HG03439 (cell line): ENCODE measurements at regions not wholly inside any gene's neighbourhood (a gene's known extent, or its start where the extent isn't known, plus 50 kb on each side); places are given as distances from the start of the nearest gene placed in this dataset.
A peak's percentile ranks its signal among the peaks of the same experiment; 100 is the strongest.

ENCODE experiments used
- ATAC-seq: cut with Tn5 transposase; IDR thresholded peaks from one replicate; pipeline ENCODE4 v1.9.1; 2021; ENCODE audit warnings: mild to moderate bottlenecking, moderate library complexity; ENCODE audit not compliant: unreplicated experiment

DNA sequence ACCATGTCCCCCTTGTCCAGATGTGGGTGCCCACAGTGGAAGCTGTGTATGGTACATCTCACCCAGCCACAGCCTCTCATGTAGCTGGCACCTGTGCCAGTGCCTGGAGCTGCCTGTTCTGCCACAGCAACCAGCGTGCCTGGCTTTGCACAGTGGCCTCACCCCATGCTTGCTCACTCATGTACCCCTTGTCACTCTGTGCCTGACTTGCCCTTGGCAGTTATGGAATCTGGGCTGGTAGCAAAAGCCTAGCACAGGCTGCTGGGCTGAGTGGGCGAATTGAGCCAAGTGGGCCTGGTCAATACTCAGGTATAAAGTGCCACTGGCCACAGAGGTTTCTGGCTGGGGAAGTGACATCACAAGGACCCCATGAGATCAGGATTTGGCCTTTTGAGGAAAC lies 264.2 kb downstream of the INSC start:
- ATAC-seq = no peak

DNA sequence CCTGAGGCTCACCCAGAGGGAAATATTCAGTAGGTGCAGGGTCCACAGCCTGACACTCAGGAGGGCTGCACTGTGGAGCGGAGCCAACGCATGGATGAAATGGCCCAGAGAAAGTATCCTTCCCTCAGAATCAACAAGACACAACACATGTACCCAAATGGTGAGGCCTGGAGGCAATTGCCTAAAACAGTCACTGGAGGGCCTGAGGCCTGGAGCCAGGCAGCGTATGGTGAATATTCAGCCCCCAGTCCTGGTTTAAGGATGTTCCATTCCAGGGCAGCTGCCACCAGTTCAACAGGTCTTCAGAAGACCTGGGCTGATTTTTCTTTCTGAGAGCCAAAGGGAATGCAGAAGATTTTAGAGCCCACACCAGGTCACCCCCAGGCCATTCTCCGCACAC lies 264.8 kb downstream of the INSC start:
- ATAC-seq = no peak

DNA sequence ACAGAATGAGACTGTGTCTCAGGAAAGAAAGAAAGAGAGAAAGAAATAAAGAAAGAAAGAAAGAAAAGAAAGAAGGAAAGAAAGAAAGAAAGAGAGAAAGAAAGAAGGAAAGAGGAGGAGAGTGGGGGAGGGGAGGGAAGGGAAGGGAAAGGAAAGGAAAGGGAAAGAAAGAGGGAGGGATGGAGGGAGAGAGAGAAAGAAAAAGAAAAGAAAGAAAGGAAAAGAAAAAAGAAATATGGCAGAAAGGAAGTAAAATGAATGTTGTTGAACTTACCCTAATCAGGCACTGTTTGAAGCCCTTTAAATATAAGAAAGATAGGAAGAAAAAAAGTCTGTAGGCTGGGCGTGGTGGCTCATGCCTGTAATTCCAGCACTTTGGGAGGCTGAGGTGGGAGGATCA lies 276.1 kb downstream of the INSC start:
- no peak for ATAC-seq

DNA sequence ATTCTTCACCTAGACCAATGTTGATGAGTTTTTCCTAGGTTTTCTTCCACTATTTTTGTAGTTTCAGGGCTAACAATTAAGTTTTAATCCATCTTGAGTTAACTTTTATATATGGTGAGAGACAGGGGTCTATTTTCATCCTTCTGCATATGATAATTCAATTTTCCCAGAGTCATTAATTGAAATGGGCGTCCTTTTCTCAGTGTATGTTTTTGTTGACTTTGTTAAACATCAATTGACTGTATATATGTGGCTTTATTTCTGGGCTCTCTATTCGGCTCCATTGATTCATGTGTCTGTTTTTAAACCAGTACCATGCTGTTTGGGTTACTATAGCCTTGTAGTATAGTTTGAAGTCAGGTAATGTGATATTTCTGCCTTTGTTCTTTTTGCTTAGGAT lies 282.1 kb downstream of the INSC start:
- ATAC-seq = no peak

DNA sequence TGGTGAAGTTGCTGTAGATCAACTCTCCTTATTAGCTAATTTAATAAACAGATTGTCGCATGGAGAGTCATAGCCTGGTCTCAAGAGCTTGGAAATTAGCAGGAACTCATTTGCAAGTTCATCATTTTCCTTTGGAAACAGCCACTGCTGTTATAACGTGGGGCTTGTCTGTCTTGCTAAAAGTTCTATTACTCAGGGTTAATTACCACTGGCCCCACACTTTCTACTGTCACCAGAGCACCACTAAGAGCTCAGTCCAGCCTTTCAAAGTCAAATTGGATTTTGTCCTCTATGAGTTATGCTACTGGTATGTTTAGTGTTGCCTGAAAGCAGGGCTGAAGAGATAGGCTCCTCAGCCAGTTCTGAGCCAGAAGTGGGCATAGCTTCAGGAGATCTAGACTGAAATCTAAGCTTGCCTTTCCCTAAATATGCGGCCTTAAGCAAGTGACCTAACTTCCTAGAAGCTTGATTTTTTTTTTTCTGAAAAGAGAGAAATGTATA lies 292.2 kb downstream of the INSC start:
- ATAC-seq = no peak

DNA sequence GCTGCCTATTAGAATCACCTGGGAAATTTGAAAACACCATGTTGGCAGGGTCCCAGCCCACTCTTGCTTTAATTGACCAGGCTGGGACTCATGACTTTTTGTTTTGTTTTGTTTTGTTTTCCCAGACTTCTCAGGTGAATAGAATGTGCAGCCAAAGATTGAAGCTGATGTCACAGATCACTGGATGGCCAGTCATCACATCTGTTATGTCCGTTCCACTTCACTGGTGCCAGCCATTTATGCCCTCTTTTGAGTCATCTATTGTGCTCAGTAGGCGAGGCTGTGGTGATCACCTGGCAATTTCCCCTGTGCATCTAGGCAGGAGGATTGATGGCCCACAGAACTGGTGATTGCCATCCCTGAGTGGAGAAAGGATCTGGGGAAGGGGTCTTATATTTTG lies 297.3 kb downstream of the INSC start:
- no peak for ATAC-seq

DNA sequence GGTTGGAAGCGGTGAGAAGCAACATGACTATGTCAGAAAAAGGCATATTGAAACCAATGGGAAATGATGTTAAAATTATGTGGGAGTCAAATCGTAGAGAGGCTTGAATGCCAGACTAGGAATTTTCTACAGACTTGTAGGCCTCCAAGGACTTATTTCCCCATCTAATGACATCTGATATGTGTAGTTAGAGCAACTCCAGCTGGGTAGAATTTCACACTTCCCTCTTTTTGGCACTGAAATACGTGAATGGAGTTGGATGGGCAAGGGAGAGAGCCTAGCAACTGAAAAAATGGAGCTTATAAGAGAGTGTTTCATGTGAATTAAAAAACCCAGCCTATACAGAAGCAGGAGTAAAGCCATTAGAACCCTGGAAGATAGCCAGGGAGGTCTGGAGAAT lies 304.2 kb downstream of the INSC start:
- ATAC-seq = no peak

DNA sequence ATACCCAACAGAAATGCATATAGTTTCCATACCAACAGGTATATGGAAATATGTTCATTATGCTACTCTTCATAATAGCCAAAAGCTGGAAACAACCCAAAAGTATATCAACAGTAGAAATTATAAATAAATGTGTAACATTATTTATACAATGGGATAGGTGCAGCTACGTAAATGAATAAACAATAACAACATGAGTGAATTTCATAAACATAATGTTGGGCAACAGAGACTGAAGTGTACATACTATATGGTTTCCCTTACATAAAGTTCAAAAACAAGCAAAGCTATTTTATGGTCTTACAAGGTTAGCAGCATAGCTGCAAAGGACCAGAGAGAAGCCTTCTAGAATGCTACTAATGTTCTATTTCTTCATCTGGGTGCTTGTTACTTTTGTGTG lies 305.0 kb downstream of the INSC start:
- ATAC-seq = no peak

DNA sequence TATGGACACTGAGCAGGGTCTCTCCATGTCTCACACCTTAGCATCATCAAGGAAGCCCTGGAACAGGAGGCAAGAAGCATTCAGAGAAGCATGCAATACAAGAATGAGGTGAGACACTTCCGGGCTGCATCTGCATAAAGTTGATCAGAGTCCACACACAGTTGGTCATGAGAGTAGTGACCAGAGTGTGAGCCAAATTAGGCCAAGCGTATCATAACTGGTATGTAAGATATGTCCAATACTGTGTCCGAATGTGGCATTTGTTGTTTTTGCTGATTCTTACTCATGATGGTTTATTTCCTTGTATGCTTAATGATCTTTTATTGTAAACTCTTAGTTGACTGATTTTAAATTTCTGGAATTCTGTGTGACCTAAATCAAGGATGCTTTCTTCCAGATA lies 315.7 kb downstream of the INSC start:
- ATAC-seq = no peak

DNA sequence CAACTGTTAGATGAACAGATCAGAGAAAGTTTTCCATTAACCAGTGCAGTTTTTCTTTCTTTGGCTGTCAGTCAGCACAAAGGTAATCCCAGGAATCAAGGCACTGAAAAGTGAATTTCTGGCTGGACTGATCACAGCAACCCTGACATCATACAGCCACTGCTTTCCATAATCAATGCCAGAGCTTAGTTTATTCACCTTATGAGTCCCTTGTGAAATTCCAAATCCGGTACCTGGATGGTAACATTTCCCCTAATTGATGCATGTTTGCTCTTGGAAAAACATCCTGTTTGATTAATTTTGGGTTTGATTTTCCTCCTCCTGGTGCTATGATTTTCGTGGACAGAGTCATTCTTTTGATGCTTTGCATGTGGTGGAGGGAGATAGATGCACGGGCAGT lies 319.8 kb downstream of the INSC start:
- no peak for ATAC-seq

DNA sequence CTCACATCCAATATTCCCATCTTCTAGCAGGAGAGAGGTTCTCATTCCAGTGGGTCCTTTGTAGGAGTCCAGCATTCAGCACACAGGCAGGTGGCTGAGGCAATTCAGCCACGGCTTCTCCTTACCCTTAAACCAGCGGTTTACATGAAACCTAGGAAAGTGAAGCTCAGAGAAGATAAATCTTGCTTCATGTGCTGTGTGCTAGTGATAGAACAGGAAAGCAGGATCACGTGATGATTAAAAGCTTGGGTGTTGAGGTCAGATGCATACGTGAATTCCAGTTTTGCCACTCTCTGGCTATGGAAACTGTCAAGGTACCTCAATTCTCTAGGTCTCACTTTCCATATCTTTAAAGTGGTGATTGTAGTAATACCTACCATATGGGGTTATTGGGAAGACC lies 331.6 kb downstream of the INSC start:
- no peak for ATAC-seq

DNA sequence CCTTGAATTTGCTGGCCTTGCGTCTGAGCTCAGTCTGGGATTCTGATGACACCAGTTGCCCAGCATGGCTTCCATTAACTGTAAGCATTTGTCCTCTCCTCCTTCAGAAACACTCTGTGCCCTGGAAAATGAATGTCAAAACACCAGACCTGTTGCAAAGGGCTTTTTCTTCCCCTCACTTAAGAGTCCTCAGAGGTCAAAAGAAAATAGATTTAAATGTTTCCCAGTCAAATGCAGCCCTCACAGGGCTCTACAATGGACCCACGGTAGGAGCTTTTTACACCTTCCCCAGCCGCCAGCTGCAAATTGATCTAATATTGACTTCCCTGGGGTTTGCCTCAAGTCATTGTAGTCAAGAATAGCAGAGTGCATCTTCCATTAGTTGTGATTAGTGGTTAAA lies 332.2 kb downstream of the INSC start:
- no peak for ATAC-seq

DNA sequence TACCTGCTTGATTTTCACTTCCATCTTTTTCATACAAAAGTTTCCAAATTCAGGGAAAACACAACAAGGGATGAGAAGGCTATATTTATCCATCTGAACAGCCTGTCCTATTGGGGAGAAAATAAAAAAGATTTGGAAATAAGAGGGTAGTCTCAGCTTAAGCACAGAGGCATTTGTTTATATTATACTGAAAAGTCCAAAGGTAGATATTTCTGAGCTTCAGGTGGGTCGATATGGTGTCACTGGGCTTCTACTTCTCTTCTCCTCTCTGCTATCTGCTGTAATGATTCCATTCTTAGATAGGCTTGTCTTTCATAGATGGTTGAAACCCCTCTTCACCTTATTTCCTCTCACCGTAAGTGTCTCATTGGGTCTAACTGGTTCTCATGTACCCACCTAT lies 337.0 kb downstream of the INSC start:
- ATAC-seq = no peak

DNA sequence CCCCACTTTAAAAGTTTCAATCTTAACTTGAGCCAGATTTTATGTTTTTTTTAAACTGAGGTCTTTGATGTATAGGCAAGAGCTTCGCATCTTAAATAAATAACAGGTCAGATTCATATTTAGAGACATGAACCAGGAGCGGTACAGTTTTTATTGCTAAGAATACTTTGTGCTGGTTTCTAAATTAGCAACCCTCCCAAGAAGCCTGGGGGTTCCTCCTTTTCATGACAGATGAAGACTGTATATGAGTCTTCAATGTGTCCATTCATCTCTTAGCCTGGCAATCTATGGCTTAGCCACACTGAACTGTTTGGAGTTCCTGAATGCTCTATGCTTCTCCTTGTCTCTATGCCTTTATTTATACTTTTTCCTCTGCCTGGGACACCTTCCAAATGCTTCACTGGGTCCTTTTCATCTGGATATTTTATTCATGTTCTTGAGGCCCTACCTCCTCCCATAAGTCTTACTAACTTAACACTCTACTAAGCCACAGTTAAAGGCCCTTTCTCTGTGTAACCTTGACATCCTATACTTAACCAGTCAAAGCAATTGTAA lies 338.6 kb downstream of the INSC start:
- no peak for ATAC-seq

DNA sequence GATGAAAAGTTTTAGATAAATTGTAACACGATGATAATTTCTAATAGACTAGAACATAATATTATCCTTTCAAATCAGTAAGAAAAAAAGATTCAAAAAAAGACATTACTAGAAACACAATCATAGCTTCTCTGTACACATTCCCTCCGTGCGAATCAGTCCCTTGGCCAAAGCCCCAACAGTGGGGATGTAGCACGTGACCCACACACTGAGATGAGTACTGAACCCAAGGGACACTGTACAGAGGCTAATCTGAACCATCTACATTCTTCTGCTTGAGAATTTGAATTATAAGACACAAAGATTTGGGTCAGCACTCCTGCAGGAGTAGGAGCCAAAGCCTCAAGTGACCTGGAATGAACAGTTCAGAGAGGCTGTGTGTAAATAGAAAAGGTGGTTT lies 353.7 kb downstream of the INSC start:
- no peak for ATAC-seq

DNA sequence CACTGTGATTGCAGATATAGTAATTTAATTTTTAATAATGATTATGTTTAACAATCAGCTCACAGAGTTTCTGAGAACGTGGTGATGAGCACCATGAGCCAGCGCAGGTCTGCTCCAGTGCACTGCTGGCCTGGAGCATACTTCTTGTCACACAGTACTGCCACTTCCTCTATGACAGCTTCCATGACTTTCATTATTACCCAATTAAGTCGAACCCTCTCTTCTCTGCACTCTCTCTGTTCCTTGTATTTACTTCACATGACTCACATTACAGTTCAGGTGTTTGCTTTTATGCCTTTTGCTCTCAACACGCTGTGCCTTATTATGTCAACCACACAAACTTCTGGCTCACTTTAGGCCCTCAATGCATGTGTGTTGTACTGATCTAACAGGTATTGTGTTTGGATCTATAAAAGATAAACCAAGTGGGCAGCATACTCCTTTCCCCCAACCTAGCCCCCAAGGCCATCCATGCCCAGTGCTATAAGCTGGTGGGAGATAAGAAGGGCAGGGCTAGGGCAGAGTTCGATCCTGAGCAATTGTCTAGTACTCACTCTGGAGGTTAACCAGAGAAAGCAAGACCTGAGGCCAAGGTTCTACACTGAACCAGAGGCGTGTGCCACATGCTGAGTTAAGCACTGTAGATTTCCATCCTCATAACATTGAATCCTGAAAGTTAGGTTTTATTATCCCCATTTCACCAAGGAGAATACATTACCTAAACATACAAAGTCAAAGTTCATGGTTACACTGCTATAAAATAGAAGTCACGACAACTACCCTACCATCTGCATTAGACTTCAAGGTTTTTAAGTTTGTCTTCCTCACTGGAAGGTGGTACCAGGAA lies 356.5 kb downstream of the INSC start:
- ATAC-seq = no peak

DNA sequence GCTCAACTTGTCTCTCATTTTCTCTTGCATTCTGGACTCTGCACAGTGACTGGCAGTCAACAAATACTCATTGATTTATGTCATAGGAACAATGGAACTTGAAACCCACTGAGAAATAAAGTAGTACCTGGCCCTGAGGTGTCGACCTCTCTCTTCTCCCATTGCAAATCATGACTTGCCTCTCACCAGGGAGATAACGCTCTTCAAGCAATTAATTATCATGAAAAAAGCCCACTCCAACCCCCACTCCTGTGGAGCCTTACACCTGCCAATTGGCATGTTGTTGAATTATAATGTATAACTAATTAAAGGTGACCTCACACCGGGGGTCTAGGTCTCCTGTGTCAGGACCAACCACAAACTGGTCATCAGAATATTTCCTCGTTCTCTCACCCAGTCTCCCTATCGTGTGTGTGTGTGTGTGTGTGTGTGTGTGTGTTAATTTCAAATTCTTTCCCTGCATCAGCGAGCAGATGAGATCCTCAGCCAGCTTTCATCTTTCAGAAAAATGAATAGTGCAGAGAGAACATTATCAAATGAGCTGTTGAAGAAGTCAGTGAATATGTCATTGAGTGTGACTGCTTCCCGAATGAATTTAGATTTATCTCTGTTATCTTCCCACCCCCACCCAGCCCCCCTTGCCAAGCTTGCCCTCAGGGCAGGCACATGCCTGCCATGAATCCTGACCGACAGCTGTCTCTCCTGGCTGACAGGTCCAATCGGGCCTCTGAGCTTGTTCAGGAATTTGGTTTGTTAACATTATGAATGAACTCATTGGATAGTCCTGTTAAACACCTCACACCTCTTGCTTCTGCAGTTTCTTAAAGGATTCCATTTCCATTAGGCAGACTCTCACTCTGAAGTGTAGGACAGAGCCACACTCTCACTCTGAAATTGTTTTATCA lies 357.4 kb downstream of the INSC start:
- ATAC-seq = no peak

DNA sequence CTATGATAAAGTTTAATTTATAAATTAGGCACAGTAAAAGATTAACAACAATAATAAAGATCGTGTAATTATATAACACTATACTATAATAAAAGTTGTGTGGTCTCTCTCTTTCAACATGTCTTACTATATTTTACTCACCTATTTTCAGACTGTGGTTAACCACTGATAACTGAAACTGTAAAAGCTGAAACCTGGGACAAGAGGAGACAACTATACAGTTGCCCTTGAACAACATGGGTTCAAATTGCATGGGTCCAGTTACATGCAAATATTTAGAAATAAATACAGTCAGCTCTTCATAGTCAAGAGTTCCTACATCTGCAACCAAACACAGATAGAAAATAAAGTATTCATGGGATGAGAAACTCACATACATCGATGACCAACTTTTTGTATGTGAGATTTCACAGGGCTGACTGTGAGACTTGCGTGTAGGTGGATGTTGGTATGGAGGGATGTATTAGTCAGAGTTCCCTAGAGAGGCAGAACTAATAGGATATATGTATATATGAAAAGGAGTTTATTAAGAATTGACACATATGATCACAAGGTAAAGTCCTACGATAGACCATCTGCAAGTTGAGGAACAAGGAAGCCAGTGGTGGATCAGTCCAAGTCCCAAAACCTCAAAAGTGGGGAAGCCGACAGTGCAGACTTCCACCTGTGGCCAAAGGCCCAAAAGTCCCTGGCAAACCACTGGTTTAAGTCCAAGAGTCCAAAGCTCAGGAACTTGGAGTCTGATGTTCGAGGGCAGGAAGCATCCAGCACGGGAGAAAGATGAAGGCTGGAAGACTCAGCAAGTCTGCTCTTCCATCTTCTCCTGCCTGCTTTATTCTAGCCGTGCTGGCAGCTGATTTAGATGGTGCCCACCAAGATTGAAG lies 359.5 kb downstream of the INSC start:
- ATAC-seq = peak; percentile 71

DNA sequence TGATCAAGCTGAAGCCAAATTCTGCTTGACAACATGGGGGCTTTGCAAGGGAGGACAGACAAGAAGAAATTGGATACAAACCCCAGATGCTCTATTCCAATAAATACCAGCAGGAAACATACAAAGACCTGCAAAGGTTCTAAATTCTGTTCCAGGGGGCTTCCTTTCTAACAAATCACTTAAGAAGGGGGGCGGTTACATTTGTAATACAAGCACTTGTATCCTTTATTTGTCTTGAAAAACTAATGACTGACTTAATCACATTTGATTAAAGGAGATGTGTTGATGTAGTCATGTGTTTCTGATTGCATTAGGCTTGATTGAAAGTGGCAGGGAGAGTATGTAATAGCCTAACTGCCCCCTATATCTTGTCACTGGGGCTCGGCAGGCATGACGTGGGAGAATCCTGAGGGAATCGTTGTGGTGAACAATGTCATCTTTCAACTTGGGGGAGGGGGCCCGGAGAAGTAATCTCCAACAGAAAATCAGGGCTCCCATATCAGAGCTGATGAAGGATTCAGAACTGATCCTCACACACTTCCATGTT lies 361.7 kb downstream of the INSC start:
- ATAC-seq = no peak

DNA sequence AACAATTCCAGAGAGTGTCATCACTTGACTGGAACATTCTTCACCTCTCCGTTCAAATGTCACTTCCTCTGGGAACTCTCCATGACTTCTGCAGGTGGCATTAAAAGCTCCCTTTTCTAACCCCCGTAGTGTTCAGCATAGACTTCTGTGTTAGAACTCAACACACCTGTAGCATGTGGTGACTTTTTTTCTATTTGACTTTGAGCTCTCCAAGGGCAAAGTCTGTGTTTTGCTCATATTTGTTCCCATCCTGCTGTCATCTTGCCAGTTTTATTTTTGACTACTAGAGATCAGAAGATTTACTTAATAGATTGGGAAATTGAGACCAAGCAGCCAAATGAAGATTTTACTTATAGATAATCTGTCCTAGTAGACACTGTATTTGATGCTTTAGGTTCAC lies 367.1 kb downstream of the INSC start:
- ATAC-seq = no peak
